ENCODE measurements at regions not wholly inside any gene's neighbourhood (a gene's known extent, or its start where the extent isn't known, plus 50 kb on each side); places are given as distances from the start of the nearest gene placed in this dataset.

- TF ChIP-seq FOXP2 (optimal IDR thresholded peaks at IDR 0.05; ENCODE audit: borderline replicate concordance, extremely low read depth, extremely low read length, insufficient read depth) (no peak), TAF1 (IDR thresholded peaks at IDR 0.05; ENCODE audit: borderline replicate concordance, insufficient read depth, low read length) (no peak), REST (IDR thresholded peaks at IDR 0.05; ENCODE audit: insufficient read depth in 1 of 2, low read depth in 2 of 2, low read length in 2 of 2) (no peak), POLR2AphosphoS5 (IDR thresholded peaks at IDR 0.05; ENCODE audit: low read depth, low read length) (no peak), SIN3A (IDR thresholded peaks at IDR 0.05; ENCODE audit: borderline replicate concordance, insufficient read depth, low read length) (no peak)
These were observed 283.3 kb upstream of the MANEA start for GRCh38 chr6:95294043-95294442.

- TF ChIP-seq REST (IDR thresholded peaks at IDR 0.05; ENCODE audit: insufficient read depth in 1 of 2, low read depth in 2 of 2, low read length in 2 of 2) (no peak), POLR2AphosphoS5 (IDR thresholded peaks at IDR 0.05; ENCODE audit: low read depth, low read length) (no peak), FOXP2 (optimal IDR thresholded peaks at IDR 0.05; ENCODE audit: borderline replicate concordance, extremely low read depth, extremely low read length, insufficient read depth) (no peak), TAF1 (IDR thresholded peaks at IDR 0.05; ENCODE audit: borderline replicate concordance, insufficient read depth, low read length) (no peak), SIN3A (IDR thresholded peaks at IDR 0.05; ENCODE audit: borderline replicate concordance, insufficient read depth, low read length) (no peak)
These were observed 267.8 kb upstream of the MANEA start for GRCh38 chr6:95309545-95309944.

- TF ChIP-seq FOXP2 (optimal IDR thresholded peaks at IDR 0.05; ENCODE audit: borderline replicate concordance, extremely low read depth, extremely low read length, insufficient read depth) (no peak), REST (IDR thresholded peaks at IDR 0.05; ENCODE audit: insufficient read depth in 1 of 2, low read depth in 2 of 2, low read length in 2 of 2) (peak in 1 of 2 experiments; percentile 78; a peak in 2 of 4 replicates), SIN3A (IDR thresholded peaks at IDR 0.05; ENCODE audit: borderline replicate concordance, insufficient read depth, low read length) (no peak), TAF1 (IDR thresholded peaks at IDR 0.05; ENCODE audit: borderline replicate concordance, insufficient read depth, low read length) (no peak), POLR2AphosphoS5 (IDR thresholded peaks at IDR 0.05; ENCODE audit: low read depth, low read length) (no peak)
These were observed 259.2 kb upstream of the MANEA start for GRCh38 chr6:95318137-95318536.

- TF ChIP-seq POLR2AphosphoS5 (IDR thresholded peaks at IDR 0.05; ENCODE audit: low read depth, low read length) (peak; percentile 33; the same call in 1 of the 2 replicates), TAF1 (IDR thresholded peaks at IDR 0.05; ENCODE audit: borderline replicate concordance, insufficient read depth, low read length) (no peak)
These were observed 256.2 kb upstream of the MANEA start for GRCh38 chr6:95321126-95321525.

GRCh38 chr6:95325916-95326315, 251.4 kb upstream of the MANEA start:
- TF ChIP-seq FOXP2 (optimal IDR thresholded peaks at IDR 0.05; ENCODE audit: borderline replicate concordance, extremely low read depth, extremely low read length, insufficient read depth) (no peak), TAF1 (IDR thresholded peaks at IDR 0.05; ENCODE audit: borderline replicate concordance, insufficient read depth, low read length) (no peak), REST (IDR thresholded peaks at IDR 0.05; ENCODE audit: insufficient read depth in 1 of 2, low read depth in 2 of 2, low read length in 2 of 2) (no peak), POLR2AphosphoS5 (IDR thresholded peaks at IDR 0.05; ENCODE audit: low read depth, low read length) (no peak), SIN3A (IDR thresholded peaks at IDR 0.05; ENCODE audit: borderline replicate concordance, insufficient read depth, low read length) (no peak)
